Fibroblast of lung (primary cell): ENCODE measurements at regions not wholly inside any gene's neighbourhood (a gene's known extent, or its start where the extent isn't known, plus 50 kb on each side); places are given as distances from the start of the nearest gene placed in this dataset.

Experiments
- DNase-seq, 2 donors: peaks; one replicate each; pipeline versions ENCODE4 v3.0.0 to v3.0.0-alpha.2; 2010; ENCODE audit warnings: low read depth in 2 of 2
- H2AFZ ChIP-seq: 2 replicates; pipeline ENCODE4 v1.5.1; 2012; ENCODE audit warnings: low read length, control low read depth, inconsistent platforms
- H3K27ac ChIP-seq: 2 replicates; pipeline ENCODE4 v1.5.1; 2011; ENCODE audit warnings: low read length, control low read depth; ENCODE audit not compliant: insufficient read depth
- H3K27me3 ChIP-seq: 2 replicates; pipeline ENCODE4 v1.5.1; 2011; ENCODE audit warnings: mild to moderate bottlenecking, low read length; ENCODE audit not compliant: control insufficient read depth, insufficient read depth
- H3K36me3 ChIP-seq: 2 replicates; pipeline ENCODE4 v1.5.1; 2011; ENCODE audit warnings: low read length; ENCODE audit not compliant: control insufficient read depth, insufficient read depth
- H3K4me1 ChIP-seq: 2 replicates; pipeline ENCODE4 v1.5.1; 2011; ENCODE audit warnings: low read length; ENCODE audit not compliant: control insufficient read depth, insufficient read depth; ENCODE audit errors: extremely low read depth
- H3K4me2 ChIP-seq: 2 replicates; pipeline ENCODE4 v1.5.1; 2011; ENCODE audit warnings: low read length, control low read depth; ENCODE audit not compliant: insufficient read depth; ENCODE audit errors: extremely low read depth
- H3K4me3 ChIP-seq, 4 experiments: fragments of 200-600 bp in 1 of 4; sonication (generic) in 1 of 4; replicated peaks in 1 of 4; 2 replicates each; pipeline ENCODE4 v1.5.1; 2011 to 2016; ENCODE audit warnings: low read length in 4 of 4, low read depth in 3 of 4, mild to moderate bottlenecking in 3 of 4, control low read depth in 2 of 4, inconsistent platforms in 1 of 4, mixed read lengths in 1 of 4; ENCODE audit not compliant: insufficient read depth in 1 of 4; ENCODE audit errors: control extremely low read depth in 1 of 4
- H3K79me2 ChIP-seq: 2 replicates; pipeline ENCODE4 v1.5.1; 2012; ENCODE audit warnings: mild to moderate bottlenecking, low read length, inconsistent platforms; ENCODE audit not compliant: control insufficient read depth, insufficient read depth
- H3K9ac ChIP-seq: 2 replicates; pipeline ENCODE4 v1.5.1; 2011; ENCODE audit warnings: mild to moderate bottlenecking, low read length, control low read depth; ENCODE audit not compliant: insufficient read depth
- H3K9me3 ChIP-seq: 2 replicates; pipeline ENCODE4 v1.5.1; 2012; ENCODE audit warnings: low read depth, low read length; ENCODE audit not compliant: control insufficient read depth, insufficient read depth
- H4K20me1 ChIP-seq: 2 replicates; pipeline ENCODE4 v1.5.1; 2011; ENCODE audit warnings: low read length; ENCODE audit not compliant: control insufficient read depth, insufficient read depth; ENCODE audit errors: extremely low read depth
- CTCF ChIP-seq, 2 donors: IDR thresholded peaks in 1 of 2; conservative IDR thresholded peaks in 1 of 2; 1 replicate in 1 of 2; 2 replicates in 1 of 2; pipeline ENCODE4 v1.5.1; 2011 to 2012; ENCODE audit warnings: low read length in 2 of 2, control low read depth in 1 of 2, inconsistent platforms in 1 of 2, low read depth in 1 of 2, mild to moderate bottlenecking in 1 of 2
- EZH2 ChIP-seq: IDR thresholded peaks from 2 replicates; pipeline ENCODE4 v1.5.1; 2012; ENCODE audit warnings: low read length, control low read depth, mild to moderate bottlenecking; ENCODE audit errors: missing control alignments

GRCh38 chr14:23894362-23895052 lies 59.1 kb upstream of the DHRS4 start:
- Histone ChIP-seq H3K4me2 (no peak overlapping the region), H3K9ac (no peak overlapping the region), H4K20me1 (no peaks in the 10 kb centered on the region), H3K4me1 (no peaks in the 10 kb centered on the region), H3K36me3 (no peaks in the 10 kb centered on the region), H3K9me3 (no peaks in the 10 kb centered on the region), H3K4me3 (no peak overlapping the region), H2AFZ (no peak overlapping the region), H3K27ac (no peak overlapping the region), H3K27me3 (no peaks in the 10 kb centered on the region), H3K79me2 (no peaks in the 10 kb centered on the region)
- TF ChIP-seq CTCF (conservative IDR thresholded peaks at IDR 0.05 in 1 of 2, IDR thresholded peaks at IDR 0.05 in 1 of 2; ENCODE audit: low read depth in 1 of 2, low read length in 2 of 2) = no peak
- no peak for TF ChIP-seq EZH2
- no peak for DNase-seq

GRCh38 chr14:23895053-23895419 lies 58.5 kb upstream of the DHRS4 start:
- H3K27me3 ChIP-seq = no peaks in the 10 kb centered on the region
- H3K4me3 ChIP-seq = no peak overlapping the region
- no peaks in the 10 kb centered on the region for H3K9me3 ChIP-seq
- no peak overlapping the region for H3K27ac ChIP-seq
- TF ChIP-seq EZH2 (no peak), CTCF (conservative IDR thresholded peaks at IDR 0.05 in 1 of 2, IDR thresholded peaks at IDR 0.05 in 1 of 2; ENCODE audit: low read depth in 1 of 2, low read length in 2 of 2) (no peak)
- H3K4me1 ChIP-seq = no peaks in the 10 kb centered on the region
- no peaks in the 10 kb centered on the region for H3K79me2 ChIP-seq
- H3K36me3 ChIP-seq = no peaks in the 10 kb centered on the region
- no peak overlapping the region for H2AFZ ChIP-seq
- no peak for DNase-seq
- no peaks in the 10 kb centered on the region for H4K20me1 ChIP-seq
- no peak overlapping the region for H3K4me2 ChIP-seq
- no peak overlapping the region for H3K9ac ChIP-seq

- no peak overlapping the region for H3K4me2 ChIP-seq
- H3K9me3 ChIP-seq = no peaks in the 10 kb centered on the region
- no peak overlapping the region for H3K4me3 ChIP-seq
- H3K9ac ChIP-seq = no peak overlapping the region
- TF ChIP-seq CTCF (conservative IDR thresholded peaks at IDR 0.05 in 1 of 2, IDR thresholded peaks at IDR 0.05 in 1 of 2; ENCODE audit: low read depth in 1 of 2, low read length in 2 of 2) (peak; percentile 2 to 27), EZH2 (no peak)
- no peaks in the 10 kb centered on the region for H3K36me3 ChIP-seq
- no peaks in the 10 kb centered on the region for H3K27me3 ChIP-seq
- H2AFZ ChIP-seq = no peak overlapping the region
- H3K27ac ChIP-seq = no peak overlapping the region
- H3K4me1 ChIP-seq = no peaks in the 10 kb centered on the region
- H3K79me2 ChIP-seq = no peaks in the 10 kb centered on the region
- H4K20me1 ChIP-seq = no peaks in the 10 kb centered on the region
- DNase-seq = no peak
Observed at GRCh38 chr14:23895480-23895879, 58.1 kb upstream of the DHRS4 start.
